Mucosa of descending colon (tissue), 3 donors: ENCODE measurements at regions not wholly inside any gene's neighbourhood (a gene's known extent, or its start where the extent isn't known, plus 50 kb on each side); places are given as distances from the start of the nearest gene placed in this dataset.

Experiments used
- ATAC-seq: fragments of 200-7000 bp; cut with Tn5 transposase; one replicate; pipeline ENCODE4 v1.9.1; 2020; ENCODE audit warnings: mild to moderate bottlenecking, moderate library complexity
- DNase-seq, 3 donors: peaks; one replicate each; pipeline ENCODE4 v3.0.0-alpha.2; 2020
- H3K36me3 ChIP-seq: fragments of 200-600 bp; one replicate; pipeline ENCODE4 v1.8.0; 2021; ENCODE audit warnings: low read depth, mild to moderate bottlenecking
- H3K4me1 ChIP-seq: fragments of 200-600 bp; one replicate; pipeline ENCODE4 v1.8.0; 2021; ENCODE audit warnings: low read depth, mild to moderate bottlenecking
- H3K4me3 ChIP-seq: fragments of 200-600 bp; one replicate; pipeline ENCODE4 v1.8.0; 2021; ENCODE audit warnings: mild to moderate bottlenecking
- H3K9me3 ChIP-seq: fragments of 200-600 bp; one replicate; pipeline ENCODE4 v1.8.0; 2021; ENCODE audit warnings: mild to moderate bottlenecking
- CTCF ChIP-seq: fragments of 200-600 bp; IDR thresholded peaks from one replicate; pipeline ENCODE4 v1.8.0; 2022; ENCODE audit warnings: antibody characterized with exemption, mild to moderate bottlenecking
- intact Hi-C, 2 donors: fragments of 100-400 bp; cut with DNase I in 1 of 2; cut with micrococcal nuclease in 1 of 2; formaldehyde crosslinking; loops; one replicate each; pipeline versions ENCODE4 v1.11.0 to v1.11.1; 2022; cut with DNase I, micrococcal nuclease
- donor health status: DM: no; HTN: no; CAD: no; lungs with moderate emphysema.
- donor health status: DM: no; HTN: no; CAD: no.
- donor health status: DM: no; HTN: yes; CAD: no.

- Histone ChIP-seq H3K4me1 (no peaks in the 10 kb centered on the region), H3K9me3 (no peaks in the 10 kb centered on the region), H3K36me3 (no peaks in the 10 kb centered on the region), H3K4me3 (no peak overlapping the region)
- DNase-seq: no peak
- no peak for ATAC-seq
- intact Hi-C loops: no loop called here
- TF ChIP-seq CTCF: no peak
Observed at GRCh38 chr14:30387871-30388270, 171.1 kb upstream of the G2E3 start.

DNA sequence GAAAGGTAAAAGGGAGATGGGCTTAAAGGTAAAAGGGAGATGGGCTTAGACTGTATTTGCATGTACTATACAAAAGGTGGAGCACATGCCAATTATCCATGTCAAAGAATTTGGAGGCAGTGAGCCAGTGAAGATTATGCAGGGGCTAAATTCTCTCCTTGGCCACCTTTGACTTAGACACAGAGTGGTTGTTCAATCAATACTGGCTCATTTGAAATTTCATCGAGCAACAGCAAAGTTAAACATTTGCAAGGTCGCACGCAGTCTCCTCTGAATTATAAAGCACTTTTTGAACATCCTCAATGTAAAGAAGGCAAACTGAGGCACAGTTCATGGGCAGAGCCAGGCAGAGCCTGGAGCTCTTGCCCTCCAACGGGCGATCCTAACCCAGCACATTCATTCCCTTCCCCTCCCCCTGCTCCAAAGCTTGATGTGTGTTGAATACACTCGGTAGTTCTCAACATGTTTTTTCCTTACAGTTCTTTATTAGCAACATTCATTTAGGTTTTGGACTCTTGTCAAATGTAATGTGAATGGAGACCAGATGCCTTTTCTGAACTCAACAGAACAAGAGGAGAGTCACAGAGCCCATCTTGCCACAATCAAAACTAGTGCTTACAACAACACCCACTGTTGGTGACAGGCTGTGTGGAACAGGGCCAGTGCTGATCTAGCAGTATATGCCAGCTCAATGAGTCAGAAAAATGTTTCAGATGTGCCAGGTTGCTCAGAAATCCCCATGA is 169.7 kb upstream of the G2E3 start:
- no peak for TF ChIP-seq CTCF
- ATAC-seq (no peak), DNase-seq (no peak)
- Histone ChIP-seq H3K36me3 (no peaks in the 10 kb centered on the region), H3K9me3 (no peaks in the 10 kb centered on the region), H3K4me1 (no peaks in the 10 kb centered on the region), H3K4me3 (no peak overlapping the region)
- intact Hi-C loops: no loop called here

GRCh38 chr14:30389877-30390385 is 169.0 kb upstream of the G2E3 start:
- TF ChIP-seq CTCF: no peak
- Histone ChIP-seq H3K4me1 (no peaks in the 10 kb centered on the region), H3K4me3 (no peak overlapping the region), H3K36me3 (no peaks in the 10 kb centered on the region), H3K9me3 (no peaks in the 10 kb centered on the region)
- ATAC-seq: no peak
- DNase-seq: no peak
- intact Hi-C loops: no loop called here

DNA sequence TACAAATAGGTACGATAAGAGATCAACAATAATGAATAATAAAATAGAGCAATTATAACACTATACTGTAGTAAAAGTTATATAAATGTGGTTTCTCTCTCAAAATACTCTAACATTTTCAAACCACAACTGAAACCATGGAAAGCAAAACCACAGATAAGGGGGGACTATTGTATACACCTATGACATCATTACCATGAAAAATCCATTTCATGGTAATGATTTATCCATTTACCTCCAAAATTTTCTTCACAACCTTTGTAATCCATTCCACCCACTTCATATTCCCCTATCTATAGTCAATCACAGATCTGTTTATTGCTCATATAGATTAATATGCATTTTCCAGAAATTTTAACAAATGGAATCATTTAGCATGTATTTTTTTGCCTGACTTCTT is 163.9 kb upstream of the G2E3 start:
- H3K9me3 ChIP-seq: no peaks in the 10 kb centered on the region
- ATAC-seq (no peak), DNase-seq (no peak)
- intact Hi-C loops: no loop called here
- no peaks in the 10 kb centered on the region for H3K4me1 ChIP-seq
- no peaks in the 10 kb centered on the region for H3K36me3 ChIP-seq
- H3K4me3 ChIP-seq: no peak overlapping the region
- TF ChIP-seq CTCF: no peak

- TF ChIP-seq CTCF: no peak
- DNase-seq (no peak), ATAC-seq (no peak)
- Histone ChIP-seq H3K9me3 (no peaks in the 10 kb centered on the region), H3K4me1 (no peaks in the 10 kb centered on the region), H3K4me3 (no peak overlapping the region), H3K36me3 (no peaks in the 10 kb centered on the region)
- intact Hi-C loops: no loop called here
Observed at GRCh38 chr14:30402846-30403245, 156.1 kb upstream of the G2E3 start.
